ELR (cell line): ENCODE measurements at regions not wholly inside any gene's neighbourhood (a gene's known extent, or its start where the extent isn't known, plus 50 kb on each side); places are given as distances from the start of the nearest gene placed in this dataset.

ENCODE experiments used
- DNase-seq: peaks from one replicate; pipeline ENCODE4 v3.0.0-alpha.2; 2015; ENCODE audit warnings: low read depth

DNA sequence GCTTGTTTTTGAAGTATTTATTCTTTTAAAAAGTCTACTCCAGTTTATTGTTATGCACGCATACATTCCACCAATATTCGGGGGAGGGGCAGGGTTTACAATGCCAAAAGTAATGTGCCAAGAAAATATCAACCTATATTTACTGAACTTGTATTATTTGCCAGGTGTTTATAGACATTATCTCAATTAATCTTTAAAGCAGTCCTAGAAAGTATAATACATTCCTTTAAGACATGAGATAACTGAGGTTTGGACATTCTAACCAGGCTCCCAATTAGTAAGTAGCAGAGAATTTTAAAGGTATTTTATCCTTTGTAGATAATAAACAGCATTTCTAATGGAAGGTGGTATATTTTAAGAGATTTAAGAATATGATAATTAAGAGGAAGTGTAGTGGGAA is 124.5 kb upstream of the LRIG3 start:
- DNase-seq = no peak

DNA sequence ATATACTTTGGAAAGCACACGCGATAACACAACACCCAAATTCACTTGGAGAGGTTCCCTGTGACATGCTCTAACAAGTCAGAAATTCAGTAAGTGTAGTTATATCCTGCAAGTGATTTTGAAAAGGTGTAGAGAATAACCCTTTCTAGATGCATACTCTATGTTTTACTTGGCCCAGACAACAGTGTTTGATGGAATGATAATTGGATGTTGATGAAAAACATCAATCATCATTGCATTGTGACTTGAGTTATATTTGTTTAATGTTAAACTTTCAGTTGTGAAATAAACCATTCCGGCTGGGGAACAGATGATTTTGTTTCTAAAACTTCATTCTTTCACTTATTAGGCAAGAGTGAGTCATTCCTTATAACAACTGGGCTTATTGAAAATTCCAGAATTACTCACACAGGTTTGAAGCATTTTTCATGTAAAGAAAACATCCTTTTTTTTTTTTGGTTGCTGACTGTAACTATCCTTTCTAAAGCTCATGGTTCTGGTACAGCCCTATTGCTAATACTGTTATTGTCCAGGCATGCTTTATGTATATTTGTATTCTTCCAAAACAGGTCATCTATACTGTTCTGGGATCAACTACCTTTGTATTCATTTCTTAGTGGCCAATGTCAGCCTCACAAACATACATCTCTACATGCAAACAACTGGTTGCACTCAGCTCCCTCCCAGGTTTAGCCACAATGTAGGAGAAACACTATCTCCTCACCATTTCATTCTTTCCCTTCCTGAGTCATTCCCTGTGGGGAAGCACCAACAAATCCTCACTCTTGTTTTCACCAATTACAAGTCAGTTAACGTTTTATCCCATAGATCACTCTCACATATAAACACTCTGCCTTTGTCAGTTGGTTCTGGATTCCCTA is 121.2 kb upstream of the LRIG3 start:
- peak; percentile 95 for DNase-seq

DNA sequence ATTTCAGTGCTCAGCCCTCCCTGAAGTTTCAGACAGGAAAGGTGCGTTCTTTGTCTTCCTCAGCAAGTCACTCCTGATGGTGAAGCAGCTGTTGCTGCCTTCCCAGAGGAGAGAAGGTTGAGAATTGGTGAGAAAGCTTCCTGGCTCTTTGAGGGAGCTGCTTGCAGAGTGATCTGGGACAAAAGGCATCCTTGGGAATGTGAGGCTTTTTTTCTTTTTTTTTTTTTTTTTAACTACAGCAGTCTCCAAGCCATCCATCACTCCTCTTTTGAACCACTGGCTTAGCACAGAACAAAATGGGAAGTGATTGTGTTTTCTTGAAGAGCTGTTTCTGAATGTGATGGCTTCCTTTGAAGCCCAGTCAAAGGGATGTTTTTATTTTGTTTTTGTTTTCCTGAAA is 120.4 kb upstream of the LRIG3 start:
- DNase-seq = peak; percentile 76

DNA sequence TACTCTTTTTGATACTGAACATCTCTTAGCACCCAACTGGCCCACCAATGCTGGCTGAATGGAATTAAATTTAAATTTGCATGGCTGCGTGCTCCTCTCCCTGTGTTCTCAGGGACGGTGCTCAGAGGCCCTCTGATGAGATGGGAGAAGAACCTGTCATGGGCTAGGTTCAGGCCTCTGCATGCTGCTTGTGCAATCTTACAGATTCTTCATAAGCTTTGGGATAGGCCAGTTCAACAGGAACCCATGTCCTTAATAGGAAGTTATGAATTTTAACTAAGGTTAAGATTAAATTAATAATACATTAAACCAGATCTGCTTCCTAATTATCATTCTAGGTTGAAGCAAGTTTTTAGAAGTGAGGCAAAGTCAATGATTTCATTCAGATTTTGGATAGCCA is 119.7 kb upstream of the LRIG3 start:
- DNase-seq = no peak

DNA sequence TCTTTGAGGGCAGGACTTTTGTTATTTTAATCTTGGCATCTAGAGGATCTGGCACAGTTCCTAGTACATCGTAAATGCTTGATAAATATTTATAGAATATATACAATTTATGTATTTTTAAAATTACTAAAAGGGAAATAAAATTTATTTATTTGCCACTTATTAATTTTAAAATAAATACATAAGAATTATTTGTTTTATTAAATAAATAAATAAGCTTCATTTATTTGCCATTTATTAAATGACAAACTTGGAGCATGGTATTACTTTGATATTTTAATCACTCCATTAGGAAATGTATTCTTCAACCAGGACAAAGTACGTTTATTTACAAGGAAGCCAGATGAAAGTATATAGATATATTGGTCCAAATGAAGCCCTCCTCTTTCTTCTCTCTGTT is 118.7 kb upstream of the LRIG3 start:
- no peak for DNase-seq

DNA sequence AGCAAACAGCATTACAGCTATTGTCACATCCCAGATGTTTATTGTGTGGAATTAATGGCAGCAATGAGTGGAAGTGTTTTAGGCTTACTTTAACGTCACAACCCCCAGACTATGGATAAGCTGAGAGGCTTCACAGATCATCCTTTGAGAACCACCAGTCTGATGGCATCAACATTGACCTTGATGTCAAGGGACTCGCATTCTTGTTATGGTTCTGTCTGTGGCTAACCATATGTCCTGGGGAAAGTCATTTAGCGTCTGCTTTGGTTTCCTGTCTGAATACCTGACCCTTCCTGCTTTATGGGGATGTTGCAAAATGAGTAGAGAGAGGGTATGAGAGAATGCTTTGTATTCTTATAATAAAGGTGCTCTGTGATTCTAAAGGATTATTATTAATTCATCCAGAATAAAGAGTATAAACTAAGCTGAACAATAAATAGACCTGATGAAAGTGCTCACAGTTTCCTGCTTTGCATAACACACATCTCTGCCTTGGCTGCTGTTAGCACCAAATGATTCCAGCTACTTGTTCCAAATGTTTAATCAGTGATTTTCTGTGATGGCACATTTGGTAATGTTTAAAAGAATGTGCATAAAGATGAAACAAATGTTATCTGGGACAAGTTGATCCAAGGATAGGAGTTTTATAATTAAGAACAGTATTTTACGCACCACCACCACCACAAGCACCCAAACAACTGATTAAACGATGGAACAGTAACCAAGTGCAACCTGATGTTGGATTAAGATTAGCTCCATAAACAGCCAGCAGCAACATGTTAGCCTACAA is 116.9 kb upstream of the LRIG3 start:
- peak; percentile 55 for DNase-seq

DNA sequence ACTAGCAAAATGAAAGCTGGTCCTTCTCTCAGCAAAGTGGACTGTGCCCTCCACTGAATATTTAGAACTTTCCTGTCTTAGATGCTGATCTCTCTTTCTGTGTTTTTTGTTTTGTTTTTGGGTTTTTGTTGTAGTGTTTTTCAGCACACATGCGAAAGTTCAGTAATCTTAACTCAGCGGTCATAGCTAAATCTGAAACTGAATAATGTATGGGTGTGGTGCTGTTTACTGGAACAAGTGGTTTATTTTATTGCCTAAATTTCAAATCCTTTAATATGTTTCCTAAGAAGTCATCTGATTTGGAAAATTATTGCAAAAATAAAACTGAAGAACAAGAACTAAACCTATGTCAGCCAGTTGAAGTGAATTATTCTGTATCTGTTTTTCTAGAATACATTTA is 116.0 kb upstream of the LRIG3 start:
- DNase-seq = no peak

DNA sequence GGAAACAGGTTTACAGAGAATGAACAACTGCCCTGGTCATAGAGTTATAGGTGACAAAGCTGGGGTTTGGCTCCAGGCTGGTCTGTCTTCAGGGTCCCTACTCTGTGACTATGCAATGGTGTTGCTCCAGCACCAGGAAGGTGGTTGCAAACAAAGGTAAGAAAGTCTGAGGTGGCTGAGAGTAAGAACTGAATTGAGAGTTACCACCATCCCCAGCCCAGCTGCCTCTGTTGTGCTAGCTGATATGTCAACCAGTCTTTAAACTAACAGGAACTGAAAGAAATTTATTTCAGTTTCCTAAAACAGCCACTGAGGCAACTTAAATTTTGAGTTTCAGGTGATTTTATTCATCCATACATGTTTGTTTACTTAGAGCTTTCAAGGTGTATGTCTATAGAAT is 111.0 kb upstream of the LRIG3 start:
- DNase-seq = no peak

DNA sequence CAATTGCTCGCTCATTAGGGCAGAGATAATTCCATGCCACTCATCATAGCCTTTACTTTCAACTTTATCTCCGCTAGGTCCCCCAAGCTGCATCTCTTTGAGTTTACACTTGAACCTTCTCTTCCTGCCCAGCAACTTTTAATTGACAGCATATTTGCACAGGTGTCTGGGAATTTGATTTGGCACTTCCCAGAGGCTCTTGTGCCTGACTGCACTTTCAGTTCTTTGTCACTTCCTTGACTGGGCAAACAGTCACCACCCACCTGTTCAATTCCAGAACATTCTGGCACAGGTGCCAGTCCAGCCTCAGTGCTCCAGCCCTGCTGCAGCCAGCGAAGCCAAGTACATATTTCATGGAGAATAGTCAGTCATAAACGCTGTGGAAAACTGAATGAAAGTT is 110.1 kb upstream of the LRIG3 start:
- no peak for DNase-seq

DNA sequence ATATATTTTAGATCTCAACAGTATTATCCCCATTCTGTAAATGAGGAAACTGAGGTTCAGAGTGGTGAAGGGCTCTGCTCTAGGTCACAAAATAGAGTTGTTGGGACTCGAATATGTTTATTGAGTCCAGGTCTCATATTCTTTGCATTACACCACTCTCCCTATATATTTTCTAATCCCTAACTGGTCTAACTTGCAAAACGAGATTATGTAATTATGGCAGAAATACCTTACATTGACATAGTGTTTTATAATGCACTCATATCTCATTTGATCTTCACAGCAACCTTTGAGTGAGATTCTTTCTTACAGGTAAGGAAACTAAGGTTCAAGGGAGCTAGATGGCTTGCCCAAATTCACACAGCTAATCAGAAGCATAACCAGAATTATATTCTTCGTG is 106.9 kb upstream of the LRIG3 start:
- no peak for DNase-seq

DNA sequence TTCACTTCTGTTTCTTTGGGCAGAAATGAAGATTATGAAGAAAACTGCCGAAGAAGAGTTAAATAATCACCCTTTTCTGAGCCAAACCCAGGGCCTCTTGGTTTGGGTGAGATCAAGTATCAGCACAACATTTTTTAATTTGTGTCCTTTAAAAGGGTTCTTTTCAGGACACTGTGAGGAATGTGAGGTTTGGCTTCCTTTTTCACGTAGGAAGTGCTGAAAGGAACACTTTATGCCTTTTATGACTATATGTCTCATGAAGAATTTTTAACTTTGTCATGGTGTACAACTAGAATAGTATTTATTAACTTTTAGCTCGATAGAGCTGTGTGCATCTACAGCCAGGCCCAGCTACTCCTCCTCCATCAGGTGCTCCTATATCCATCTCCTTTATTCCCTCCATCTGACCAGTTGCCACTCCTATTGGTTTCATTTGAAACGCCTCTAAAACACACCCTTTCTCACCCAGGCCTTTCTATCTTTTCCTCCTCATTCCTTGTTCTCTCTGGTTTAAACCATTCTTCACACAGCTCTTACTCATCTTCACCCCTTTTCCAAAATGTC is 103.6 kb upstream of the LRIG3 start:
- no peak for DNase-seq

DNA sequence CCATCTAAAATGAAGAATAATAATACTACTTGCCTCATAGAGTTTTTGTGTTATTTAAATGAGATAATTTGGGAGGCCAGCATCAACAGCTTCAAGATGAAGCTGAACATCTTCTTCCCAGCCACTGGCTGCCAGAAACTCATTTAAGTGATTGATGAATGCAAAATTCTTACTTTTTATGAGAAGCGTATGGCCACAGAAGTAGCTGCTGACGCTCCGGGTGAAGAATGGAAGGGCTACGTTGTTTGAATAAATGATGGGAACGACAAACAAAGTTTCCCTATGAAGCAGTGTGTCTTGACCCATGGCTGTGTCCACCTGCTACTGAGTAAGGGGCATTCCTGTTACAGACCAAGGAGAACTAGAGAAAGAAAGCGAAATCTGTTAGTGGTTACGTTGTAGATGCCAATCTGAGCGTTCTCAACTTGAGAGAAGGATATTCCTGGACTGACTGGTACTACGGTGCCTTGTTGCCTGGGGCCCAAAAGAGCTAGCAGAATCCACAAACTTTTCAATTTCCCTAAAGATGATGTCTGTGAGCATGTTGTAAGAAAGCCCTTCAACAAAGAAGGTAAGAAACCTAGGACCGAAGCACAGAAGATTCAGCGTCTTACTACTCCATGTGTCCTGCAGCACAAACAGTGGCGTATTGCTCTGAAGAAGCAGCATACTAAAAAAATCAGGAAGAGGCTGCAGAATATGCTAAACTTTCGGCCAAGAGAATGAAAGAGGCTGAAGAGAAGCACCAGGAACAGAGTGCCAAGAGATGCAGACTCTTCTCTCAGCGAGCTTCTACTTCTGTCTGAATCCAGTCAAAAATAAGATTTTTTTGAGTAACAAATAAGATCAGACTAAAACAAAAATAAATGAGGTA is 100.0 kb upstream of the LRIG3 start:
- DNase-seq = no peak

DNA sequence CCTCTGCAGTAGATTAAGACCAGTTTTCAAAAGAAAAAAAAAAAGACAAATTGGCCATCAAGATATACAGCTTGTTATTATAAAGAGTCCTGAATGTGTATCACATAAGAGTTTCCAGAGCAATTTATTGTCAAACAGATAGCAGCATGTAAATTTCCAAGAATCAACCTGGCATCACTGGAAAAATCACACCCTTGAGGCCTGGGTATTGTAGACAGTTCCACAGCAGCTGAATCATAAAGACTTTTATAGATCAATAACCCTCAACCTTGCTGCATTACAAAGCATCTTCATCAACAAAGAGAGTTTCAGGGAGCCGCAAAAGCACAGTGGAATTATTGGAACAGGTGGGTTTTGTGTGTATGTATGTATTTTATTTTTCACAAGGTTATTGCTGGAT is 94.6 kb upstream of the LRIG3 start:
- DNase-seq = no peak

DNA sequence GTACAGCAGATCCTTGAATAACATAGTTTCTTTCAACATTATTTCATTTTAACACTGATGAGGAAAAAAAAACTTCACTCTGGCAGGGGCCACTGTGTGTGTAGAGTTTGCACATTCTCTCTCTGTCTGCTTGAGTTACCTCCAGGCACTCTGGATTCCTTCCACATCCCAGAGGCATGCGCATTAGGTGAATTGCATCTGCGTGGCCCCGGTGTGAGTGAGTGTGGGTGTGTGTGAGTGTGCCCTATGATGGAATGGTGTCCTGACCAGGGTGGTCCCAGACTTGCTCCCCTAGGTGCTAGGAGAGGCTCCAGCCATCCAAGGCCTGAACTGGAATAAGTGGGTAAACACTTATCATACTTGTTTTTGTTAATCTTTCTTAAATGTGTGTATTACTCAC is 90.6 kb upstream of the LRIG3 start:
- DNase-seq = no peak

DNA sequence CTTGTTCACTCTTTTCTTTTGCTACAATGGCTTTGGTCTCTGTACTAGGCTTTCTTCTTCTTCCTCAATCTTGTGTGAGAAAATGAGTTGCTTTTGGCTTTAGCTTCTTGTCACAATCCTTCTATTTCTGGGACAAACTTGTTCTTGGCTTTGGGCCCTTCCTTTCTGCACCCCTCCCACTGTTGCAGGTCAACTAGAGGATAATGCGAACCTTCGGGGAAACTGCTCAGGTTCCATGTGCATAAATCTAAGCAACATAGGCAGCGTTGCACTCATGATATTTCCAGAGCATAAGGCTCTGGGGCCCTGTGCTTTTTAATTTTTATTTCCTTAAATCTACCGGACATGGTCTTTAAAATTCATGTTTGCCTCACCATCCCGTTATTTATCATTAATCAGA is 89.8 kb upstream of the LRIG3 start:
- no peak for DNase-seq

DNA sequence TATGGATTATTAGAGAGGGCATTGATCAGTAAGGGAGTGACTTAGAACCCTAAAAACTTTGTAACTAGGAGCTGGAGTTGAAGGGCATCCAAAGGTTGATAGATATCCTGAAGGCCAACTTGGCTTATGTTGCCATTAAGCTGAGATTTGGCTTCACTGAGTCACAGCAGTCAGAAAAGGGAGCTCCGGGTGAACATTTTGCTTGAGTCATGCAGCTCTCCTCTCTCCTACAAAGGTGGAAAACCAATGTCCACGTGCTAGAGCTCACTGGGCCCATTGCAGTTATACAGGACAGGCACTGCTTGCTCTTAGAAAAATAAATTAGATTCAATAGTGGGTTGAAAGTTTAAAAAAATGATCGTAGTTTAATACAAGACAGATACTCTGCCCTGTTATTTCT is 87.3 kb upstream of the LRIG3 start:
- peak; percentile 1 for DNase-seq

DNA sequence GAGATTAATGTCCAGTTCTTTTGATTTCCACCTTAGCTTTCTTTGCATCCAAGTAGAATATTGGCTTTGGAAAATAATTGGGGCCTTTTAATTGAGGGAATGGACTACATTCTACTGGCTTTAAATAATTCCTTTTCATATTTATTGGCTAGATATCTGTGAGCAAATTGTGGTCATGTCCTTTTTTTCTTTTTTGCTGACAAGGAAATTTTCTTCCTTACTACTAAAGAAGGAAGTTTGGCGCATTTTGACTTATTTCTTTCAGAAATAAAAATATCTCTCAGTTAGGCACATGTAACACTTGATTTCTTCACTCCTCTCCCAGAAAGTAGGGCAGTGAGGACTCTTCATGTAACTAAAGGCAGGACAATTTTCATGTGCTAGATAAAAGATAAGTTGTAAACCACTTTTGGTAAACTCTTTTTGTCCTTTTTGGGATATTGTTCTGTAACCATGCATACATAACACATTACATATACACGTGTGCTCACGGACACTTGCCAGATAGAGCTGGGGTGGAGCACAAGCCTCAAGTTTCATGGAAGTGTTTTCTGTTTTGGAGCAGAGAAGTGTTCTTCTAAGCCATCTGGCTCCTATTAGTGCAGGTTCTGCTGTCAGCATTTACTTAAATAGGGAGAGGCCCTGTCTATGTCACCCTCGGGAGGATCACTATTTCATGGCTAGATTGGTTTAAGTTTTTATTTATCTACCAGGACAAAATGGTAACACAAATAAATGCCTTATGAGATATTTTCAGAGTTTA is 85.1 kb upstream of the LRIG3 start:
- no peak for DNase-seq

DNA sequence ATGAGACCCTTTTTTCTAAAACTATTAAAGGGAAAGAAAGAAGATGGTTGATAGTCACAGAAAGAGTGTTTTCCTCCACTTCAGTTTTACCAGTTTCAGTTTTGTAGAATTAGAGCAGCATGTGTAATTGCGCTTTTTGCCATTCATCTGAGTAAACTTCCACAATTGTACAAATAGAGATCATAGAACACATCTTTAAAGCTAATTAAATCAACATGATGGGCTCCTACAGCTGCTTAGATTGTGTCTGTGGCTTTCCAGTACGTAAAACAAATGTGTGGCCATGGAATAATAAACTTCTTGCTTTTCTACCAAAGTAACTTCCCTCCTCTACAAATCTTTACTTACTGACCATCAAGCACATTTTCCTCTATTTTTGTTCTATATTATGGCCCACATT is 84.2 kb upstream of the LRIG3 start:
- no peak for DNase-seq

DNA sequence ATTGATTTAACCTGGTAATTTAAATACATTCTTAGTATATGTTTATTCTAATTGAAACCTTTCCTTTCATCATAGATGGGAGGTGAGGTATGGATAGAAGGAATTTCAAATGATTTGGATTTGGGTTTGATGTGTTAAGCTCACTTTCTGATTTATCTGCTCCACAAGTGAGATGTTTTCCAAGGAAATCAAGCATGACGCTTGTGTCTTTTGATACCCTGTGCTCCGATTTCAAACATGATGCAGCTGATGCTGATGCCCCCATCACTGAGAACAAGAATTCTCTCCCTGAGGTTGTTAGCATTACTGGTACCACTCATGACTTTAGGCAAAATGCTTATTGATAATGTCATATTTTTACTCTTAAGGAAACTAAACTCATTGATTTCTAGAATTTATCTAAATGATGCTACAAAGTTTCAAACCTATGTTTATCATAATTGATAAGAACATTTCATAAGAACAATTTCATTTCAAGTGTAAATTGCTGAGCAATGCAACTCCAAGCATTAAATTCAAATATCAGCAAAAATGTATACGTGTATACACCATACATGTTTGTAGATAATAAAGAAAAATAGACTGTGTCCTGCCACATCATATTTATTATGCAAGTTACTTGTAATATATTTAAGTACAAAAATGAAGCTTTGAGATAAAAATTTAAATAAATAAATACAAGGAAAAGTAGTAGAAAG is 75.5 kb upstream of the LRIG3 start:
- DNase-seq = no peak

DNA sequence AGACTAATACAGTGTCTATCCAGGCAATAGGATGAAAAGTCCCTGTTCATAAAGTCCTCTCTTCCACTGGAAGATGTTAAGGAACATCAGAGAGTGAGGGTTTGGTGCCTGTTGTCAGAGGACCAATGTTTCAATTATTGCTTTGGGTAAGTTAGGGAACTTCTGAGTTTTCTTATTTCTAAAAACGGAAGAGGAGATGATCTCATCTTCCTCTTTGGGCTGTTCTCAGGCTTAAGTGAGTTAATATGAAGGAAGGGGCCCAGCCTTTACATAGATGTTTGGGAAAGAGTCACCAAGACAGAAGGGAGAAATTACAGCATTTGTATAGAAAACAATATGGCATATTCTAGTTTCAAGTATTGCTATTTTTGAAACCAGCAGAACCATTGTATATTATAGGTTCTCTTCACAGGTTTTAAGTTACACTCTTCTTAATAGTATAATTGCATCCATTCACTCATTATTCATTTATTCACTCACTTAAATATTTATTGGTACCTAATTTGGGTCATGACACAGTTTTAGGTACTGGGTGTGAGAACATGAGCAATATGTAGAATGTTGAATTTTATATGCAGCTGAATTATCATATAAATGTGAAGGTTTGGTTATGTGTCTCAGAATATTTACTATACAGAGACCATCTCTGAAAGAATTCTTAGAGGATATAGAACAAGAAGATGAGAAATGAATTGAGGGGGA is 68.5 kb upstream of the LRIG3 start:
- no peak for DNase-seq
